ENCODE measurements at regions not wholly inside any gene's neighbourhood (a gene's known extent, or its start where the extent isn't known, plus 50 kb on each side); places are given as distances from the start of the nearest gene placed in this dataset.

DNA sequence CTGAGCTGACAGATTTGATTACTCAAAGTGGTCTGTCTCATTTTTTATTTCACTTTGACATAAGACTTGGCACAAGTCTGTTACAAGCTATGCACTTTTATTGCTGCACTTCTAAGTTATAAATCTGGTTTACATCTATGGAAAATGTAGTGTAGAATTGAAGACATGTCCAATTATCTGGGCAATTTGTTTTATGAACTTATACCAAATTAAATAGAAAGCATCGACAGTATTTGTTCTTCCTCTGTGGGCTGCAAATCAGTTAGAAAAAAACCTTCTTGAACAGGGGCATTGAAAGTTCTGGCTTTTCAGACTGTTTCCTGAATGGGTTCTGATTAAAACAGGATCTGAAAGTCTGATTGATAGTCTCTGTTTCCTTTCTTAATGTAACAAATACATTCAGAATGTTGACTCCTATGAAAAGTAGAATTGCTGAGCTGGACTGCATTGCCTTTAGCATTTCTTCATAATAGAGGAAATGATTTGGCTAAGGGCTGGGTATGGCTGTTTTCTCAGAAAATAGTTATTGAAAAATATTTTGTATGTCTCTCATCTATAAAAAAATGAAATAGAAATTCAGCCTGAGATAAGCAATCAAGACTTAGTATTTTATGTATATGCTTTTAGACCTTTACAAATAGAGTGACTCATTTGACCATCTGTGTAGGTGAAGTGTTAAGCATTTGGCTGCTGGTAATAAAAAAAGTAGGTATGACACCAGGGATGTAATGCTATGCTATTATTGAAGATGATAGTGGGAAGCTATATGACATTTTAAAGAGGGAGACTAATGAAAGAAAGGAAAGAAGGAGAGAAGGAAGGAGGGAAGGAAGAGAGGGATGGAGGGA lies 210.9 kb upstream of the SPRY2 start:
- H3K36me3 ChIP-seq, result no peaks in the 10 kb centered on the region
- 19 to 32% methylated on average over 1 of the region's 1 CpG for WGBS, 2 donors
- no peak overlapping the region for H3K27ac ChIP-seq
- intact Hi-C loops (cut with DNase I), result no loop called here
- no peaks in the 10 kb centered on the region for H3K27me3 ChIP-seq
- no peak overlapping the region for H3K4me3 ChIP-seq
- ATAC-seq (no peak), DNase-seq (no peak), FAIRE-seq (peak; percentile 56)
- no peaks in the 10 kb centered on the region for H3K4me1 ChIP-seq
- TF ChIP-seq, protein P1, sequence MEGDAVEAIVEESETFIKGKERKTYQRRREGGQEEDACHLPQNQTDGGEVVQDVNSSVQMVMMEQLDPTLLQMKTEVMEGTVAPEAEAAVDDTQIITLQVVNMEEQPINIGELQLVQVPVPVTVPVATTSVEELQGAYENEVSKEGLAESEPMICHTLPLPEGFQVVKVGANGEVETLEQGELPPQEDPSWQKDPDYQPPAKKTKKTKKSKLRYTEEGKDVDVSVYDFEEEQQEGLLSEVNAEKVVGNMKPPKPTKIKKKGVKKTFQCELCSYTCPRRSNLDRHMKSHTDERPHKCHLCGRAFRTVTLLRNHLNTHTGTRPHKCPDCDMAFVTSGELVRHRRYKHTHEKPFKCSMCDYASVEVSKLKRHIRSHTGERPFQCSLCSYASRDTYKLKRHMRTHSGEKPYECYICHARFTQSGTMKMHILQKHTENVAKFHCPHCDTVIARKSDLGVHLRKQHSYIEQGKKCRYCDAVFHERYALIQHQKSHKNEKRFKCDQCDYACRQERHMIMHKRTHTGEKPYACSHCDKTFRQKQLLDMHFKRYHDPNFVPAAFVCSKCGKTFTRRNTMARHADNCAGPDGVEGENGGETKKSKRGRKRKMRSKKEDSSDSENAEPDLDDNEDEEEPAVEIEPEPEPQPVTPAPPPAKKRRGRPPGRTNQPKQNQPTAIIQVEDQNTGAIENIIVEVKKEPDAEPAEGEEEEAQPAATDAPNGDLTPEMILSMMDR (IDR thresholded peaks at IDR 0.05), result no peak
- no peaks in the 10 kb centered on the region for H3K9me3 ChIP-seq

DNA sequence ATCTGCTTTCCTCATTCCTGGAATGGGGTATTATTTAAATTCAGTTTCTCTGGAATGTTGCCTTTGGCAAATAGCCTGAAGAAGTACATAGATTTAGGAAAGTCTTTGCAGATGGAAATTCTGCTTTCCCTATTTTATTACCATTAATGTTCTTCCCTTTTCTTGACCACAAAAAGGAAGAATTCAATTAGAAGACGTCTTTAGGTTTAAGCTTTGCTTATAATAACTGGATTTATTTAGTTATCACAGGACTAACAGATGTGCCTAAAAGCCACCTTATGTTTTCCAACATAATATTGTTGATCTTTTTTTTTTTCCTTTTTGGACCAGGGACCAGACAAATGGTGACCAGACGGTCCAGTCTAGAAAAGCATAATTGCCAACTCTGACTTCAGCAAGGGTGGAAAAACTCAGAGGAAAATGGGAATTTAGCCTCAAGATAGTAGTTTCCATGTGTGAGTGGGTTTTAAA lies 210.1 kb upstream of the SPRY2 start:
- H3K27ac ChIP-seq, result no peak overlapping the region
- H3K36me3 ChIP-seq, result no peaks in the 10 kb centered on the region
- DNase-seq, result no peak
- 67 to 70% methylated on average over 2 of the region's 2 CpGs for WGBS, 2 donors
- no peaks in the 10 kb centered on the region for H3K4me1 ChIP-seq
- FAIRE-seq, result no peak
- H3K9me3 ChIP-seq, result no peaks in the 10 kb centered on the region
- no peak overlapping the region for H3K4me3 ChIP-seq
- intact Hi-C loops (cut with DNase I), result no loop called here
- TF ChIP-seq, protein P1 (IDR thresholded peaks at IDR 0.05), result no peak
- no peak for ATAC-seq
- no peaks in the 10 kb centered on the region for H3K27me3 ChIP-seq

DNA sequence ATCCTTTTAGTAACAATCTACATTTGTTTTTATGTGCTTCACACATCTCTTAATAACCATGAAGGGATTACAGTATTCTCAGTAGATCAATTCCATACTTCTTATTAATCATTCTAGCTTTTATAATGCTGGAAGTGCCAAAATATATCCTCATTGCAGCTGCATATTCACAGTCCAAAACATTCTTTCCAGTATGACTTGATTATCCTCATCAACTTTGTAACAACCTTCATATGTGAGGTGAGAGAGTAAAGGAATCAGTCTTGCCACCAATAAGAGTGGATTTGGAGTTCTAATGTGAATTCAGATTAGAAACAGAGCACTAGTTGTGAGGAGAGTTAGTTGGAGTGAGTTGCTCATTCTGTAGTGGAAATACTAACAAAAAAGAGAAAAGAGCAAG lies 208.0 kb upstream of the SPRY2 start:
- no peak overlapping the region for H3K4me3 ChIP-seq
- no peaks in the 10 kb centered on the region for H3K4me1 ChIP-seq
- H3K27me3 ChIP-seq, result no peaks in the 10 kb centered on the region
- no peak for DNase-seq
- TF ChIP-seq, protein P1 (IDR thresholded peaks at IDR 0.05), result no peak
- no peaks in the 10 kb centered on the region for H3K36me3 ChIP-seq
- H3K27ac ChIP-seq, result no peak overlapping the region
- ATAC-seq, result no peak
- intact Hi-C loops (cut with DNase I), result no loop called here
- no peak for FAIRE-seq
- no peaks in the 10 kb centered on the region for H3K9me3 ChIP-seq

DNA sequence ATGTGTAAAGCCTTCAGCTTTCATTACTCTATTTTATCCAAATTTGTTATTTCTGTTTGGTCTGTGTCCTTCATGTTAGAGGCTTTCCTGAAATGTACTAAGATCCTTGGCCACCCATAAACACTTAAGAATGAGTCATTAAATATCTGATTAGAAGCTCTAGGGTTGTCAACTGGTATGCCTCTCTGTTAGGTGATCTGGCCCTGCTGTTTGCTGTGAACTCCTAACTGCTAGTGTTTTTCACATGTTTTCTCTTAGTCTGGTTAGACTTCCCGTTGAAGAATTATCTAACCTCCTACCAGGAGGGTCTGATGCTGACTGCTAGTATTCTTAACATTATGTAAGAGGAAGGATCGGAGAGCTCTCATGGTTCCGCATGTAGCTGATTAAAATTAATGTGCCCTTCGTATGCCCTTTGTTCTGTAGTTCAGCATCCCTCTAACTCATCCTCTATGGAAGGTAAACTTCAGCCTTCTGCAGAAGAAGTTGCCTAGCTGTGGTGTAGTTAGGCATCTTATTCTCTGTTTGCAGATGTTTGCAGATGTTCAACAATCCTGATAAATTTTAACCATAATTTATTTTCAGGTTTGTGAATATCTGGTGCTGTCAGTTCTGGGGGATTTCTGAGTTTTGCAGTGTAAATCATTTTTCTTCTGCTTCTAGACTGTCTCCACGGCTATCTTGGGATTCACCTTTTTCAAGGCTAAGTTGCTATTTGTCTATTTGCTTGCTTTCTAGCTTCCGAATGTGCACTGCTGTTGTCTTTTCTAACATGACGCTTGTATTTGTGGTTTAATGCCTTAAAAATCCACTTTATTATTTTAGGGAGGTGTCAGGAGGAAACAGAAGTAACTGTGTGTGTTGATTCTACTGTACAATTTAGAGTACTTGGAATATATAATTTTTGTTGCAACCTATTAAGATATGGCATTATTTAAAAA lies 207.2 kb upstream of the SPRY2 start:
- Histone ChIP-seq H3K4me3 (no peak overlapping the region), H3K9me3 (no peaks in the 10 kb centered on the region), H3K36me3 (no peaks in the 10 kb centered on the region), H3K27me3 (no peaks in the 10 kb centered on the region), H3K4me1 (no peaks in the 10 kb centered on the region), H3K27ac (no peak overlapping the region)
- 67 to 77% methylated on average over 7 of the region's 7 CpGs for WGBS, 2 donors
- FAIRE-seq (no peak), ATAC-seq (no peak), DNase-seq (no peak)
- TF ChIP-seq, protein P1 (IDR thresholded peaks at IDR 0.05), result no peak
- intact Hi-C loops (cut with DNase I), result no loop called here

Measured in pancreas (tissue), 10 donors.